Mucosa of descending colon (tissue), 3 donors: ENCODE measurements at regions not wholly inside any gene's neighbourhood (a gene's known extent, or its start where the extent isn't known, plus 50 kb on each side); places are given as distances from the start of the nearest gene placed in this dataset.

ENCODE experiments used
- ATAC-seq: fragments of 200-7000 bp; cut with Tn5 transposase; one replicate; pipeline ENCODE4 v1.9.1; 2020; ENCODE audit warnings: mild to moderate bottlenecking, moderate library complexity
- DNase-seq, 3 donors: peaks; one replicate each; pipeline ENCODE4 v3.0.0-alpha.2; 2020
- H3K36me3 ChIP-seq: fragments of 200-600 bp; one replicate; pipeline ENCODE4 v1.8.0; 2021; ENCODE audit warnings: low read depth, mild to moderate bottlenecking
- H3K4me1 ChIP-seq: fragments of 200-600 bp; one replicate; pipeline ENCODE4 v1.8.0; 2021; ENCODE audit warnings: low read depth, mild to moderate bottlenecking
- H3K4me3 ChIP-seq: fragments of 200-600 bp; one replicate; pipeline ENCODE4 v1.8.0; 2021; ENCODE audit warnings: mild to moderate bottlenecking
- H3K9me3 ChIP-seq: fragments of 200-600 bp; one replicate; pipeline ENCODE4 v1.8.0; 2021; ENCODE audit warnings: mild to moderate bottlenecking
- intact Hi-C, 2 donors: fragments of 100-400 bp; cut with DNase I in 1 of 2; cut with micrococcal nuclease in 1 of 2; formaldehyde crosslinking; loops; one replicate each; pipeline versions ENCODE4 v1.11.0 to v1.11.1; 2022; cut with DNase I, micrococcal nuclease
- TF ChIP-seq, protein P1 (sequence below): fragments of 200-600 bp; IDR thresholded peaks from one replicate; pipeline ENCODE4 v1.8.0; 2022; ENCODE audit warnings: antibody characterized with exemption, mild to moderate bottlenecking
- donor health status: DM: no; HTN: no; CAD: no; lungs with moderate emphysema.
- donor health status: DM: no; HTN: no; CAD: no.
- donor health status: DM: no; HTN: yes; CAD: no.

DNA sequence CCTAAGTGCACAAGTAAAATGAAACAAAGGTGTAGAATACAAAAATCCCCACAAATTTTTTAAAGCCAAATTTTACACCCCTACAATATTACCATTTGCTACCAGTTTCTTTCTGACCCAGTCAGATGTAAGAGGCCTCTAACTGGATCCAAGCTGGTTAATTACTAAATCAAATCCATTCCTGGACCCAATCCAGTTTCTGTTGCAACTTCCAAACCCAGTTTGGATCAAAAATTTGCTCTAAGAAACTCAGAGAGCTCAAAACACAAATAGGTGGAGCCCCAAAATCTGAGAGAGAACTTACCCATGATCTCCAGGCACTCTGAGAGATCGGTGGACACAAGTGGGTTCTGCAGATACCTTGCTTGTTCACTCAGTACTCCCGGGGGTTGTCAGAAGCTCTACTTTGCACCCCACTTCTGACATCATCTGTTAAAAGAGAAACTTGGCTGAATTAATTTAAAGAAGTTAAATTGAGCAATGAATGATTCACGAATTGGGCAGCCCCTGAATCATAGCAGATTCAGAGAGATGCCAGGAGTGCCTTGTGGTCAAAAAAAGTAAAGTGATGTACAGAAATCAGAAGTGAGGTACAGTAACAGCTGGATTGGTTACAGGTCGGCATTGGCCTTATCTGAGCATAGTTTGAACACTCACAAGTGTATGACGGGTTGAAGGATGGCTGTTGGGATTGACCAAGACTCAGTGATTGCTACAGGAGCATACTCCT lies 448.0 kb downstream of the KCNT2 start:
- ATAC-seq: no peak
- intact Hi-C loops: no loop called here

DNA sequence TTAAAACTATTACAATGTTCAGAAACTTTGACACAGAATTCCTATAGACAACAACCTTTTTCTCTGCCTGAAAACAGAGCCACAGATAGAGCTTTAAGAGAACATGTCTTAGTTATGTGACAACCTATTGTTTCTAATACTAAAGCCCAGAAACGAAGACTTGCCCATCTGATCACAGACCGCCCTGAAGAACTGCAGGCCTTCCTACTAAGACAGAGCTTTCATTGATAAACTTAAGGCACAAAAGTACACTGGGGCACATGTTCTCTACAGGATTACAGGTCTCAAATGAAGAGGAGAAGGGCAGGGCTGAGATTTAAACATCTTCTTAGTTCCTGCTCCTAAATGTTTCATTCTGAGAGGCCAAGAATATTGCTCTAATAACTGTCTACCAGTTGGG lies 452.7 kb downstream of the KCNT2 start:
- Histone ChIP-seq H3K4me3 (no peak overlapping the region), H3K4me1 (no peaks in the 10 kb centered on the region), H3K36me3 (no peaks in the 10 kb centered on the region), H3K9me3 (no peaks in the 10 kb centered on the region)
- ATAC-seq (no peak), DNase-seq (no peak)
- intact Hi-C loops: no loop called here
- TF ChIP-seq, protein P1, sequence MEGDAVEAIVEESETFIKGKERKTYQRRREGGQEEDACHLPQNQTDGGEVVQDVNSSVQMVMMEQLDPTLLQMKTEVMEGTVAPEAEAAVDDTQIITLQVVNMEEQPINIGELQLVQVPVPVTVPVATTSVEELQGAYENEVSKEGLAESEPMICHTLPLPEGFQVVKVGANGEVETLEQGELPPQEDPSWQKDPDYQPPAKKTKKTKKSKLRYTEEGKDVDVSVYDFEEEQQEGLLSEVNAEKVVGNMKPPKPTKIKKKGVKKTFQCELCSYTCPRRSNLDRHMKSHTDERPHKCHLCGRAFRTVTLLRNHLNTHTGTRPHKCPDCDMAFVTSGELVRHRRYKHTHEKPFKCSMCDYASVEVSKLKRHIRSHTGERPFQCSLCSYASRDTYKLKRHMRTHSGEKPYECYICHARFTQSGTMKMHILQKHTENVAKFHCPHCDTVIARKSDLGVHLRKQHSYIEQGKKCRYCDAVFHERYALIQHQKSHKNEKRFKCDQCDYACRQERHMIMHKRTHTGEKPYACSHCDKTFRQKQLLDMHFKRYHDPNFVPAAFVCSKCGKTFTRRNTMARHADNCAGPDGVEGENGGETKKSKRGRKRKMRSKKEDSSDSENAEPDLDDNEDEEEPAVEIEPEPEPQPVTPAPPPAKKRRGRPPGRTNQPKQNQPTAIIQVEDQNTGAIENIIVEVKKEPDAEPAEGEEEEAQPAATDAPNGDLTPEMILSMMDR: no peak

More for the DNA sequence above, 448.0 kb downstream of the KCNT2 start:
- no peaks in the 10 kb centered on the region for H3K9me3 ChIP-seq
- DNase-seq: no peak
- H3K36me3 ChIP-seq: no peaks in the 10 kb centered on the region
- no peaks in the 10 kb centered on the region for H3K4me1 ChIP-seq
- H3K4me3 ChIP-seq: no peak overlapping the region
- TF ChIP-seq, protein P1: no peak

GRCh38 chr1:196152975-196153374 lies 455.3 kb downstream of the KCNT2 start:
- no peaks in the 10 kb centered on the region for H3K4me1 ChIP-seq
- no peaks in the 10 kb centered on the region for H3K9me3 ChIP-seq
- TF ChIP-seq, protein P1: no peak
- ATAC-seq (no peak), DNase-seq (no peak)
- H3K36me3 ChIP-seq: no peaks in the 10 kb centered on the region
- intact Hi-C loops: no loop called here
- no peak overlapping the region for H3K4me3 ChIP-seq

DNA sequence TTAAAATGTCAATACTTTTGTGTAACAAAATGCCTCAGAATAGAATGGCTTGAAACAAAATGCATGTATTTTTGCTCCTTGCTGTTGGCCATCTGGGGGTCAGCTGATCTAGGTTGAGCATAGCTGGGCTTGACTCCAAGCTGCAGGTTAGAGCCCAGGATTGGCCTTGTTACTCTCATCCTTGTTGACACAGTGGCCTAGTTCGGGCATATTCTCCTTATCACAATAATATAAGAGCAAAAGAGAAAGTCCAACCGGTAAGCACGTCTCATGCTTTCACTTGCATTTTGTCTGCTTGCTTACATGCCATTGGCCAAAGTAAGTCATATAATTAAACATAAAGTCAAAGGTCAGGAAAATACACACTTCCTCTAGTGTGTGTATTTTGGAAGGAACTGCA lies 456.2 kb downstream of the KCNT2 start:
- peak; percentile 95 for ATAC-seq
- peak in 1 of 3 donors; percentile 51 for DNase-seq

GRCh38 chr1:196148367-196148970 lies 459.8 kb downstream of the KCNT2 start:
- DNase-seq: no peak
- Histone ChIP-seq H3K9me3 (no peaks in the 10 kb centered on the region), H3K4me3 (no peak overlapping the region), H3K4me1 (no peaks in the 10 kb centered on the region), H3K36me3 (no peaks in the 10 kb centered on the region)
- no peak for ATAC-seq
- TF ChIP-seq, protein P1: no peak
- intact Hi-C loops: no loop called here

More for the DNA sequence above, 456.2 kb downstream of the KCNT2 start:
- TF ChIP-seq, protein P1: no peak
- Histone ChIP-seq H3K36me3 (no peaks in the 10 kb centered on the region), H3K4me3 (no peak overlapping the region), H3K9me3 (no peaks in the 10 kb centered on the region), H3K4me1 (no peaks in the 10 kb centered on the region)
- intact Hi-C loops: no loop called here
